HG03135 (cell line): ENCODE measurements at regions not wholly inside any gene's neighbourhood (a gene's known extent, or its start where the extent isn't known, plus 50 kb on each side); places are given as distances from the start of the nearest gene placed in this dataset.

Experiments used
- ATAC-seq: cut with Tn5 transposase; IDR thresholded peaks from one replicate; pipeline ENCODE4 v1.9.1; 2021; ENCODE audit warnings: mild to moderate bottlenecking, moderate library complexity; ENCODE audit not compliant: unreplicated experiment

GRCh38 chr5:17882760-17883488 is 248.7 kb downstream of the TAF11L14 start:
- ATAC-seq: no peak

GRCh38 chr5:17888155-17888554 is 253.9 kb downstream of the TAF11L14 start:
- ATAC-seq: no peak

DNA sequence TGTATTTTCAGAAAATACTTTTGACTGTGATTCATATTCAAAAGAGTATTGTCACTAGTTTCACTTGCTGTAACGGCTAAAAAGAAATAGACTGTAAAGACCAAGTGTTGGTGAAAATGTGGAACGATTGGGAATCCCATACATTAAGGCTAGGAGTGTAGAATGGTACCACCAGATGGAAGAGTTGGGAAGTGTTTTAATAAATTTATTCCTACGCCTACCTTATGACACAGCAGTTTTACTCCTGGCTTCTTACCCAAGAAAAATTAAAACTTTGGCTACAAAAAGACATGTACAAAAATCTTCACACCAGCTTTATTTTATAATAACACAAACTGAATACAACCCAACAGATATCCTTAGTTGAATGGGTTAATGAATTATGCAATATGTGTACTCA is 256.2 kb downstream of the TAF11L14 start:
- no peak for ATAC-seq

DNA sequence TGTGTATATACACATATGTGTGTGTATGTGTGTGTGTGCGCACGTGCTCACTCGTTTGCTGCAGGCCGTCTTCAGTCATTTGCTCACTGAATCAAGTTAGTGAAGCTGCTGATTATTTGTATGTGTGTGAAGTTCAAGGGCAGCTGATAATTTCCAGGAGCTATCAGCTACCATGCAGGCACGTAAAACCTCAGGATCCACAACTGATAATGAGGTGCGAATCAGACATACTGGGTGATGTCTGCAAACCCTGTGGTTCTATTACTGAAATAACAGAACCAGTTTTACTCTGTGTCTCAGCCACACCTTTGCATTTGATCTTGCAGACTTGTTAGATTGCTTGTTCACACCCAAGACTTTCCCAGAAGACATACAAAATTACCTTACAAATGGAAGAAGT is 257.6 kb downstream of the TAF11L14 start:
- ATAC-seq: no peak

DNA sequence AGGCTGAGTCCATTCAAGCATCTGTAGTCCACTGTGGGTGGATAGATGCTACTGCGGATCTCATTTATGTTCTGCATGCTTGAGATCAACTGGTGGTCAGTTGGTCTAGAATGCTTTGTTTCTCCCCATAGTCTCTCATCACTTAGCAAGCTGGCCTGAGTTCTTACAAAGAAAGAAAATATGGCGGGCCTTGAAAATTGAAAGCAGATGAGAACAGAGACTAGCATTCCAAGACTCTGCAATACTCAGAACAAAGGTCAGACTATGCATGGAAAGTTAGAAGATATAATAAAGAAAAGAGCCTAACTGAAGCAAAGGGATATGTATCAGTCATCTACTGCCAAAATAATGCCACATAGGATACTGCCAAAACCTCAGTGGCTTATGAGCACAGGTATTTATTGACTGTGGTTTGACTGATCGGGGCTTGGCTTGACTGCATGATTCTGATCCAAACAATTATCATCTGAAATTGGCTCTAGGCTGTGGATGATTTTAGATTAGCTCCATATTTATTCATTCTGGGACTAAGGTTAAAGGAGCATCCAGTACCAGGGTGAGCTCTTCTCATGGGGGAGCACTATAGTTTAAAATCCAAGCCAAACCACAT is 258.9 kb downstream of the TAF11L14 start:
- no peak for ATAC-seq

- no peak for ATAC-seq
Measured at GRCh38 chr5:17895288-17896033, 261.2 kb downstream of the TAF11L14 start.

GRCh38 chr5:17896605-17897004 is 262.3 kb downstream of the TAF11L14 start:
- ATAC-seq: no peak

DNA sequence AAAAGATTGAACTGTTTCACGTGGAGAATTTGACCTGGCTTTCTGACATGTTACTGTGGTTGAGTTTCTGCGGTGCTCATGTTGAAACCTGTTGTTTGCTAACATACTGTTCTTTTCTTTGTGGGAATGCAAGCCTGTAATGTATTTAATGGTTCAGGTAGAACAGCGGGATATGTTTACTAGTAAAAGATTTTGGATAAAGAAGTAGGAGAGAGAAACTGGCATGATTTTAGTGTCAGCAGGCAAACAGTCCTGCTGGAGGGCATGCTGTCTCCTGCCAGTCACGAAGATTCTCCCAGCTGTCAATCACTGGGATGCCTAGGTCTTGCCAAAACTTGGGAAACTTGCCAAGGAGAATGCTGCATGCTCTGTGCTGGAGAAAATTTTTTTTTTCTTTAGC is 263.5 kb downstream of the TAF11L14 start:
- ATAC-seq: no peak

DNA sequence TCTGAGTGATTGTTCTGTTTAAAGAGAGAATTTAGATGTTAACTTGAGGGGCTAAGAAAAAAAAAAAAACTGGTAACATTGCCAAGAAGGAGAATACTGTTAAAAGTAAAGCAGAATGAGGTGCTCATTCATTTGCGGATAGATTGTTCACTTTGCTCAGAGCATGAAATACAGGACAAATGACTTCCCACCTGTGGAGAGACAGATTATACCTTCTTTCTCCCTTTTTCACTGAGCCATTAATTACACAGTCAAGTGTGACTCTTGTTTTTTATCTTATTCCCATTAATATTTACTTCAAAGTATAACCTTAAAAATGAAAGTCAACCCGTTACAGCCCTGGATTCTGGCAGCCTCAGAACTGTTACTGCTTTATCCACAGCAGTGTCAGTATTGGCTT is 264.5 kb downstream of the TAF11L14 start:
- ATAC-seq: no peak

GRCh38 chr5:17907094-17907493 is 272.8 kb downstream of the TAF11L14 start:
- no peak for ATAC-seq

DNA sequence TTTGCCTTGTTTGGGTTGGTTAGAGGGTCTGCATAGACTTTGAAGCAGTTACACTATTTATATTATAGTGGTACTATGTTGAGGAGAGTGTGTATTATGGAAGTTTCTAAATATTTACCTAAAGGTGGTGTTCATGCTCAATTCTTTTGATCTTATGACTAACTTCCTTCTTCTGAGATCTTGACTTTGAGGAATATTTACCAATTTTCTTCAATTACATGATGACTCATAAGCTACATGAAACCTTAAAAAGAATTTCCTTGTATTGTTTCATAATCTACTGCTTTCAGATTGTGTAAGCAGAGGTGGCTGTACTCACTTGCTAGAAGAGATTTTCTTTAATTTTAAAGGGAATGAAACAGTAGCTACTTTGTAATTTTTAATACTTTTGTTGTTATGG is 276.1 kb downstream of the TAF11L14 start:
- no peak for ATAC-seq

- ATAC-seq: no peak
Measured at GRCh38 chr5:17912794-17913193, 278.5 kb downstream of the TAF11L14 start.

GRCh38 chr5:17916446-17916845 is 282.2 kb downstream of the TAF11L14 start:
- ATAC-seq: no peak

DNA sequence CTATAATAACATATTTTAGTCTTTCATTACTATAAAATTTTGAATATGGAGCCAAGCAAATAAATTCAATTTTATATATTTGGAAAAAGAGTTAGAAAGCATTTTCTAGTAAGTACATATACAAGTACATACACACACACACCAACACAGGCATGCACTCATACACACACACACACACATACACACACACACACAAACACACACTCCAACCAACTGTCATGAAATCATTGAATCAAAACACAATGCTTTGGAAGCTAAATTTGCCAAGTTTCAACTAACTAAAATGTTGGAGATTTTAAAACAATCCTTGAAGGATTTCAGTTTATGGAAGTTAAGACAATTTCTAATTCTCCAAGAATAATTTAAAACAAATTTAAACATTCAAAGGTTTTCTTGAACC is 283.2 kb downstream of the TAF11L14 start:
- ATAC-seq: no peak

- no peak for ATAC-seq
Measured at GRCh38 chr5:17918373-17919104, 284.3 kb downstream of the TAF11L14 start.

GRCh38 chr5:17925276-17925675 is 291.0 kb downstream of the TAF11L14 start:
- ATAC-seq: no peak

GRCh38 chr5:17928581-17928981 is 294.3 kb downstream of the TAF11L14 start:
- ATAC-seq: no peak

DNA sequence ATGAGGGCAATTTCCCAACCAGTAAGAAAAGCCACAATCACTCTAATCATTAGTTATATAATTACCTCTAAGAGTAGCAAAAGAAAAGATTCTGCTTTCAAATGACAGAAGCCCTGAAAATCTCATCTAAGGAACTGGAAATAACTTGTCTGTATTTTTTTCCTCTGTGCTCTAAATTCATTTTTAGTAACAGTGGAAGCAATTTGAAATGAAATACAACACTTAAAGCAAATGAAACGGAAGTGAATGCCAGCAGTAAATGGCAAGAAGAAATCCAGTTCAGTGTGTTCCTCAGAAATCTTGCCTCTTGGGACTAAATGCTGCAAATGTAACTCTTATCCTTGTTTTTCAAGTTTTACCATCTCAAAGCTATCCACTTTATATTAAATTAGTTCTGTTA is 294.9 kb downstream of the TAF11L14 start:
- ATAC-seq: no peak

GRCh38 chr5:17930346-17930745 is 296.1 kb downstream of the TAF11L14 start:
- no peak for ATAC-seq

DNA sequence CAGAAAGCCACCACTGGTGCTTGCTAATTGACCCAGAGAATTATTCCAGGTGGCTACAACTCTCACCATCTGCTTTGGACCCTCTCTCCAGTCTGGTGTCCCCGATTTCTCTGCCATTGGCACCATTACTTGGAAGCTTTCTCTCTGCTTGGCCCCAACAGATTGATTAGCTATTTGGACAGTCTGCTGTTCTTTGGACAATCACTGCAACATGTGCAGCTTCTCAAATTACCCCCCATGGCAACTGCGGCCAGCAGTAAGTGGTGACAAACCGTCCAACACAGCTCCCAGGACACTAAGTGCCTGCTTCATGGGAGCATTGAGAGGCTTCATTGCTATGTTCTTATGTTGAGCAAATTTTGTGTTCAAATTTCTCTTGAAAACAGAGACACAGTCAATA is 309.8 kb downstream of the TAF11L14 start:
- ATAC-seq: no peak

DNA sequence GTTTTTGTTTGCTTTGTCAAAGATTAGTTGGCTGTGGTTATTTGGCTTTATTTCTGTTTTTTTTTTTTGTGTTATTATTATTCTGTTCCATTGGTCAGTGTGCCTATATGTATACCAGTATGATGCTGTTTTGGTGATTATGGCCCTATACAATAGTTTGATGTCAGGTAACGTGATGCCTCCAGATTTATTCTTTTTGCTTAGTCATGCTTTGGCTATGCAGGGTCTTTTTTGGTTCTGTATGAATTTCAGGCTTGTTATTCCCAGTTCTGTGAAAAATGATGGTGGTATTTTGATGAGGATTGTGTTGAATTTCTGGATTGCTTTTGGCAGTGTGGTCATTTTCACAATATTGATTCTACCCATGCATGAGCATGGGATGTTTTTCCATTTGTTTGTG is 312.8 kb downstream of the TAF11L14 start:
- ATAC-seq: no peak
